ENCODE measurements at regions not wholly inside any gene's neighbourhood (a gene's known extent, or its start where the extent isn't known, plus 50 kb on each side); places are given as distances from the start of the nearest gene placed in this dataset.

DNA sequence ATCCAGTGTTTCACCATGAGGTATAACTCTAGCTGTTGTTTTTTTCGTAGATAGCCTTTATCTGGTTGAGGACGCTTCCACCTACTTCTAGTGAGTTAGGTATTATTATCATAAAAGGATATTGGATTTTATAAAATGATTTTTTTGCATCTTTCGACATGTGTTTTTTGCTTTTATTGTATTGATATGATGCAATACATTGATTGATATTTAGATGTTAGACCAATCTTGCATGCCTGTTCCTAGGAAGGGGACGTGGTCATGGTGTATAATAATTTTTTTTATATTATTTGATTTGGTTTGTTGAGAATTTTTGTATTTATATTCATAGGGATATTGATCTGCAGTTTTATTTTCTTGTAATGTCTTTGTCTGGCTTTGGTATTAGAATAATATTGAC is 193.3 kb downstream of the HS3ST3B1 start:
- no peak for TF ChIP-seq CTCF (IDR thresholded peaks at IDR 0.05)
- TF ChIP-seq POLR2A (IDR thresholded peaks at IDR 0.05) = no peak

All from breast epithelium (tissue), 3 donors.